Activated naive CD4-positive, alpha-beta T cell treated with anti-CD3 and anti-CD28 coated beads for 36 hours (primary cell): ENCODE measurements at regions not wholly inside any gene's neighbourhood (a gene's known extent, or its start where the extent isn't known, plus 50 kb on each side); places are given as distances from the start of the nearest gene placed in this dataset.

ENCODE experiments used
- CTCF ChIA-PET: fragments of 350-600 bp; sonication (Branson Sonifier 250); formaldehyde crosslinking; loops from one replicate; lab custom pipeline; 2021; ENCODE audit warnings: antibody characterized with exemption; lab: Charles Lee
- DNase-seq: peaks from one replicate; pipeline ENCODE4 v3.0.0-alpha.2; 2020
- H3K27ac Mint-ChIP-seq: one replicate; pipeline ENCODE4 v1.8.0; 2021; ENCODE audit warnings: mild to moderate bottlenecking, mixed read lengths
- H3K27me3 Mint-ChIP-seq: one replicate; pipeline ENCODE4 v1.8.0; 2021; ENCODE audit warnings: low read depth, mixed read lengths
- H3K36me3 Mint-ChIP-seq: one replicate; pipeline ENCODE4 v1.8.0; 2021; ENCODE audit warnings: low read depth, mixed read lengths
- H3K4me1 Mint-ChIP-seq: one replicate; pipeline ENCODE4 v1.8.0; 2021; ENCODE audit warnings: low read depth, mixed read lengths
- H3K4me3 Mint-ChIP-seq: one replicate; pipeline ENCODE4 v1.8.0; 2021; ENCODE audit warnings: mild to moderate bottlenecking, moderate library complexity, mixed read lengths
- H3K9me3 Mint-ChIP-seq: one replicate; pipeline ENCODE4 v1.8.0; 2021; ENCODE audit warnings: mixed read lengths
- intact Hi-C: fragments of 100-400 bp; cut with micrococcal nuclease; formaldehyde crosslinking; loops from one replicate; pipeline ENCODE4 v1.15.1; 2023

DNA sequence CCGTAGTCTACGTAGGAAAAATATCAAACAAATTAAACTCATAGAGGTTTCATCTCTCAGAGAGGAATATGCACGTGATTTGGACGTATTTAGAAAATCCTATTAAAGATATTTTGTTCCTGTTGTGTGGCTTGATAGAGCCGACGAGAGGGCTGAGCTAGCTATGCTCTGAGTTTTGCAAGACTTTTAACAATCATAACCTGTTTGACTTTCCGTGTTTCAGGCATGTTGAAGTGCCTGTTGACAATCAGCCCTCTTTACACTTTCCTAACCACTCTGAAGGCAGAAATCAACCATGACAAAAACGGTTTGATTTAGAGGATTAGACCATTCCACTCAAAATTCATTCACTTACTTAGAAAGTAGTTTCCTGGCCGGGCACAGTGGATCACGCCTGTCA, 297.3 kb downstream of the ASMT start:
- intact Hi-C loops = no loop called here
- no peaks in the 10 kb centered on the region for H3K9me3 Mint-ChIP-seq
- DNase-seq = no peak
- H3K27me3 Mint-ChIP-seq = peaks cover 14% of the 10 kb centered on the region
- H3K36me3 Mint-ChIP-seq = no peaks in the 10 kb centered on the region
- H3K4me3 Mint-ChIP-seq = no peak overlapping the region
- CTCF ChIA-PET = no interaction called here
- no peaks in the 10 kb centered on the region for H3K4me1 Mint-ChIP-seq
- no peak overlapping the region for H3K27ac Mint-ChIP-seq

DNA sequence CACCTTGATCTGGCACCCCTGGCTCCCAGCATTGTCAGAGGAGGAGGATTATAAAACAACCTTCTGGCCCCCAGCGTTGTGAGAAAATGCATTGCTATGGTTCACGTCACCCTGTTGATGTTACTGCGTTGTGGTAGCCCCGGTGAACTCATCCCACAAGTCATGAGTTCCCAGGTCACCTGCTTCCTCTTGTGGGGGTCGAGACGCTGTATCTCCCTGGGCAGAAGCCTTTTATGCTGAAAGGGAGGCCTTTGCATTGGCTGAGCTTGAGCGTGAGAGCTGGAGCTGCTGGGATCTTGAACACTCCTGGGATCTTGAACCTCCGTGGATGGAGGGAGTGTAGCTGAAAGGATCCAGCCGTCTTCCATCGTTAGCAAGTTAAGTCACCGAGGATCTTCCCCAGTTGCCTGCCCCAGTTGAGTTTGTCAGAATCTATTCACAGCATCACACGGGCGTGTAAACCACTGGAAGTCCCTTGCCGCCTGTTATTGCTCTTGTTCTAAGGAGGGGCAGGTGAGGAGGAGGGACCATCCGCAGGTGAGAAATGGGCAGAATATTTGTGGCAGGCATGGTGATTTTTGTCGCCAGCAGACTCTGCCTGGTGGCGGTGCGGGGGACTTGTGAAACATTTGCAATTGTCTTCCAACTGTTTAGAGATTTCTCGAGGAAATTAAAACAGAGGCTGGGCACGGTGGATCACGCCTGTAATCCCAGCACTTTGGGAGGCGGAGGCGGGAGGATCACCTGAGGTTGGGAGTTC, 299.9 kb downstream of the ASMT start:
- CTCF ChIA-PET = no interaction called here

DNA sequence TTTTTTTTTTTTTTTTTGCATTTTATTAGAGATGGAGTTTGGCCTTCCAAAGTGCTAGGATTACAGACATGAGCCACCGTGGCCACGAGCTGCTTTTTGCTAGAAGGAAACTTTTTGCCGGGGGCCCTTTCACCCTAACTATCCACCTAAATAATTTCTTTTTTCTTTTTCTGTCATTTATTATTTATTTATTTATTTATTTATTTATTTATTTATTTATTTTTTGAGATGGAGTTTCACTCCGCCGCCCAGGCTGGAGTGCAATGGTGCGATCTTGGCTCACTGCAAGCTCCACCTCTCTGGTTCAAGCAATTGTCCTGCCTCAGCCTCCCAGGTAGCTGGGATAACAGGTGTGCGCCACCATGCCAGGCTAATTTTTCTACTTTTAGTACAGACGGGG, 303.9 kb downstream of the ASMT start:
- H3K4me1 Mint-ChIP-seq = no peaks in the 10 kb centered on the region
- no peaks in the 10 kb centered on the region for H3K36me3 Mint-ChIP-seq
- CTCF ChIA-PET = no interaction called here
- intact Hi-C loops = no loop called here
- H3K9me3 Mint-ChIP-seq = no peaks in the 10 kb centered on the region
- no peak for DNase-seq
- no peak overlapping the region for H3K4me3 Mint-ChIP-seq
- peaks cover 3% of the 10 kb centered on the region for H3K27me3 Mint-ChIP-seq
- no peak overlapping the region for H3K27ac Mint-ChIP-seq

More for the DNA sequence above, 299.9 kb downstream of the ASMT start:
- intact Hi-C loops = no loop called here
- no peak overlapping the region for H3K4me3 Mint-ChIP-seq
- no peaks in the 10 kb centered on the region for H3K4me1 Mint-ChIP-seq
- peaks cover 14% of the 10 kb centered on the region for H3K27me3 Mint-ChIP-seq
- no peak overlapping the region for H3K27ac Mint-ChIP-seq
- H3K9me3 Mint-ChIP-seq = no peaks in the 10 kb centered on the region
- no peak for DNase-seq
- H3K36me3 Mint-ChIP-seq = no peaks in the 10 kb centered on the region

DNA sequence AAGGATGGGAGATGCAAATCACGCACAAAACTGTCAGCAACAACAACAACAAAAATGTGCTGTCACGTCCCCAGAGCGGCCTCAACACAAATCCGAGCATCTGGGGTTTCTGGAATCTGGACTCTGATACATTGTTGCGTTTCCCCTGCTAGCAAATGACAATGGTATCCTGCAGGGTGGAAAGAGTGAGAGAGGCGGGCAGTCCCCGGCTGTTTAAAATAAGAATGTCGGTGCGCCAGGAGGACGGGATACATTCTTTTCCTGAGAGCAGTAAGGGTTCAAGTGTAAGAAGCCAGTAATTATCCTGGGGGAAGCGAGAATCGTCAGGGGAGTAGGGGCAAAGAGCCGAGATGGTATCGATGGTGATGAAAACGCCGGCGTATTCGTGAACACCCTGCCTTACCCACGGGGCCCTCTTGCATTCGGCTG, 310.2 kb downstream of the ASMT start:
- intact Hi-C loops = no loop called here
- Mint-ChIP-seq H3K27me3 (peaks cover 9% of the 10 kb centered on the region), H3K36me3 (no peaks in the 10 kb centered on the region), H3K4me3 (no peak overlapping the region), H3K4me1 (peaks cover 2% of the 10 kb centered on the region), H3K9me3 (no peaks in the 10 kb centered on the region), H3K27ac (no peak overlapping the region)
- DNase-seq = no peak
- CTCF ChIA-PET = no interaction called here

DNA sequence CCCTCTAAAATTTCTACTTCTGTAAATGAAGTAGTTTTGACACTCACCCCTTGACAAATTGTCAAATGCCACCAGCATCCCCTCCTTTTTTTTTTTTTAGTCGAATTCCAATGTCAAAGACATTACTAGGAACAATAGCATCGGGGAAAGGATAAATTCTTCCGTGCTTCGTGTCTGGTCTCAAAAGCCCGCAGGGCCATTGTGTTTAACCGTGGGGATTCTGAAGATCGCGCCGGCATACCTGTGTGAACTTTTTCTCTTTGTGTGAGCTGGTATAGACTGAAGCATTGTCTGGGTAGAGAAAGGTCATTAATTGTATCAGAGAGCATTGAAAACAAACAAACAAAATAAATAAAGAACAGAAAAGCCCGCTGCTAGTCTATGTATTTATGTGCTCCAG, 313.9 kb downstream of the ASMT start:
- CTCF ChIA-PET = no interaction called here

DNA sequence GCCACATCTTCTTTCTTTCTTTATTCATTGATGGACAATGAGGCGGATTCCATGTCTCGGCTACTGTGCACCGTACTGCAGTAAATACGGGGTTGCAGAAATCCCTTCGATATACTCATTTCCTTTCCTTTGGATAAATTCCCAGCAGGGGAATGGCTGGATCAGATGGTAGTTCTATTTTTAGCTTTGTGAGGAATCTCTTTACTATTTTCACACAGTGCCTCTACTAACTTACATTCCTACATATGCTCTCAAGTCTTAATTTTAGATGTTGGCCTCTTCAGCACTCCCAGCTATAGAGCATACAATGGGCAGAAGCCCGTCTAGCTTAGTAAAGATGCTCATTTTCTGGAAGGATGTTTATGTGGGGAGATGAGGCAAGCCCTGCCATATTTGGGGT, 317.4 kb downstream of the ASMT start:
- peaks cover 5% of the 10 kb centered on the region for H3K27me3 Mint-ChIP-seq
- no peaks in the 10 kb centered on the region for H3K36me3 Mint-ChIP-seq
- CTCF ChIA-PET = no interaction called here
- no peak overlapping the region for H3K27ac Mint-ChIP-seq
- no peak overlapping the region for H3K4me3 Mint-ChIP-seq
- no peaks in the 10 kb centered on the region for H3K4me1 Mint-ChIP-seq
- no peaks in the 10 kb centered on the region for H3K9me3 Mint-ChIP-seq
- intact Hi-C loops = no loop called here
- no peak for DNase-seq

More for the DNA sequence above, 313.9 kb downstream of the ASMT start:
- Mint-ChIP-seq H3K27me3 (peaks cover 12% of the 10 kb centered on the region), H3K36me3 (no peaks in the 10 kb centered on the region), H3K4me1 (peaks cover 2% of the 10 kb centered on the region), H3K9me3 (no peaks in the 10 kb centered on the region), H3K4me3 (no peak overlapping the region), H3K27ac (no peak overlapping the region)
- intact Hi-C loops = no loop called here
- DNase-seq = no peak

DNA sequence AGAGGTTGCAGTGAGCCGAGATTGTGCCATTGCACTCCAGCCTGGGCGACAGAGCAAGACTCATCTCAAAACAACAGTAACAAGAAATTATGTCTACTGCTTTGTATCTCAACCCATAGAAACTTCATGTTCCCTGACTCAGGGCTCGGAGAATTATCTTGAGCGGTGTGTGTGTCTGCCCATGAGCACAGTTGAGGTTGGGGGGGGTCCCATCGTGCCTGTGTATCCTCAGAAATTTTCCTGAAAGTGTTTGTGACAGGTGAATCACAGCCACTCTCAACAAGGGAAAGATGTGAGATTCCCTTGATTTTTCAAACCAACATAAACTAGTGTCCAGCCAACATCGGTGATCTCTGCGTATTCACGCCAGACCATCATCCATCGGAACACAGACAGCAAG, 319.1 kb downstream of the ASMT start:
- Mint-ChIP-seq H3K27me3 (peaks cover 3% of the 10 kb centered on the region), H3K9me3 (peaks cover 8% of the 10 kb centered on the region), H3K4me3 (no peak overlapping the region), H3K36me3 (no peaks in the 10 kb centered on the region), H3K4me1 (no peaks in the 10 kb centered on the region), H3K27ac (no peak overlapping the region)
- no peak for DNase-seq
- intact Hi-C loops = no loop called here
- CTCF ChIA-PET = no interaction called here

DNA sequence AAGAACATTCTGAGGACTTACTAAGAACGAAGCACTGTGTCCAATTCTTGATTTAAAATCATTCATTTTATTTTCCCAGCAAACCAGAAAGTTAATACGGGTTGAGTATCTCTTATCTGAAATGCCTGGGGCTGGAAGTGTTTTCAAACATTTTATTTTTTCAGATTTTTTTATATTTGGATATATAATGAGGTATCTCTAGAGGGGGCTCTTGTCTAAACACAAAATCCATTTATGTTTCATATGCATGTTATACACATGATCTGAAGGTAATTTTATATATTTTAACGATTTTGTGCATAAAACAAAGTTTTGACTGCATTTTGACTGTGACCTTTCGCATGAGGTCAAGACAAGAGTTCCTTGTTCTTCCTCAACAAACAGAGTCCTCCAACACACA, 320.9 kb downstream of the ASMT start:
- H3K9me3 Mint-ChIP-seq = peaks cover 9% of the 10 kb centered on the region
- DNase-seq = no peak
- H3K36me3 Mint-ChIP-seq = no peaks in the 10 kb centered on the region
- CTCF ChIA-PET = no interaction called here
- no peaks in the 10 kb centered on the region for H3K4me1 Mint-ChIP-seq
- no peak overlapping the region for H3K4me3 Mint-ChIP-seq
- intact Hi-C loops = no loop called here
- H3K27ac Mint-ChIP-seq = no peak overlapping the region
- peaks cover 3% of the 10 kb centered on the region for H3K27me3 Mint-ChIP-seq

DNA sequence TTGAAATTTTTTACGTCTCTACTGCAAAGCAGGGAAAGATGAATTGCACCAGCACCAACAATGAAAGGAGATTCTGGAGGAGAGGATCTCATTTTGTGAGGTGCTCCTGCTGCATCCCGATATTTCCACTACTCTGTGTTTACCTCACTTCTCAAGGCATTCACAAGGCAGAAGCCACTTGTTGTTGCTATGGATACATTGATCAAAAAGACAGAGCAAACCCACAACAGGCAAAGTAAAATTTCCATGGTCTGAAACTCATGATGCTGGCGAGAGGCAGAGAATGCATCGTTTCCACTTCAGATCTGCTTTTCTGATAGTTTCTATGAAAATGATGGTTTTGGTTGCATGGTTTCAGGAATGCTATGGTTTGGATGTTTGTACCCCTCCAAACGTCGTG, 323.3 kb downstream of the ASMT start:
- Mint-ChIP-seq H3K27ac (no peak overlapping the region), H3K9me3 (peaks cover 9% of the 10 kb centered on the region), H3K36me3 (no peaks in the 10 kb centered on the region), H3K4me1 (no peaks in the 10 kb centered on the region), H3K27me3 (no peaks in the 10 kb centered on the region), H3K4me3 (no peak overlapping the region)
- DNase-seq = no peak
- intact Hi-C loops = no loop called here
- CTCF ChIA-PET = no interaction called here

DNA sequence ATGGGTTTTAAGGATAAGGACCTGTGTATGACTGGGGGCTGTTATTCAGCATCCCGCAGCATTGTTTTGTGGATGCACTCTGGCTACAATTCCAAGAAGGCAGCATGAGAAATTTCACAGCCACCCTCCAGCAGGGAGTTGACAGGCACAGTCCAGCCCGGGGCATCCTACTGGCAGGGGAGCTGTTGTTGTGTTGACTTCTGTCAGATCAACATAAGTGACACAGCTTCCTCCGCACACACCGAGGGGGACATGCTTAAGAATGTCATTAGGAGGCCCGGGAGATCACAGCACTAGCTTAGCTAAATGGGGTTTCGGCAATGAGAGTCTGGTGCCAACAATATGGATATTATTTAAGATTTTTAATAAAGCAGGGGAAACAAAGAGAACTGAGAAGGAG, 326.5 kb downstream of the ASMT start:
- intact Hi-C loops = no loop called here
- peaks cover 9% of the 10 kb centered on the region for H3K9me3 Mint-ChIP-seq

DNA sequence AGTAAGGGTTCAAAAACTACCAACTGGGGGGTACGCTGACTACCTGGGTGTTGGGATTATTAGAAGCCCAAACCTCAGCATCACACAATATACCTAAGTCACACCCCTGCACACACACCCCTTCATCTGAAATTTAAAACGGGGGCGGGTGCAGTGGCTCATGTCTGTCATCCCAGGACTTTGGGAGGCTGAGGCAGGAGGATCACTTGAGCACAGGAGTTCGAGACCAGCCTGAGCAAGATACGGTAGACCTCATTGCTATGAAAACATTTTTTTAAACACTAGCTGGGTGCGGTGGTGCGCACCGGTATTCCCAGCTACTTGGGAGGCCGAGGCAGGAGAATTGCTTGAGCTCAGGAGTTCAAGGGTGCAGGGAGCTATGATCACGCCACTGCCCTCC, 331.0 kb downstream of the ASMT start:
- H3K27me3 Mint-ChIP-seq = no peaks in the 10 kb centered on the region
- H3K36me3 Mint-ChIP-seq = no peaks in the 10 kb centered on the region
- H3K4me1 Mint-ChIP-seq = no peaks in the 10 kb centered on the region
- no peak overlapping the region for H3K27ac Mint-ChIP-seq
- H3K9me3 Mint-ChIP-seq = no peaks in the 10 kb centered on the region
- CTCF ChIA-PET = no interaction called here
- no peak for DNase-seq
- intact Hi-C loops = no loop called here
- H3K4me3 Mint-ChIP-seq = no peak overlapping the region

More for the DNA sequence above, 326.5 kb downstream of the ASMT start:
- Mint-ChIP-seq H3K4me3 (no peak overlapping the region), H3K27me3 (no peaks in the 10 kb centered on the region), H3K4me1 (no peaks in the 10 kb centered on the region), H3K36me3 (no peaks in the 10 kb centered on the region), H3K27ac (no peak overlapping the region)
- CTCF ChIA-PET = no interaction called here
- DNase-seq = no peak

DNA sequence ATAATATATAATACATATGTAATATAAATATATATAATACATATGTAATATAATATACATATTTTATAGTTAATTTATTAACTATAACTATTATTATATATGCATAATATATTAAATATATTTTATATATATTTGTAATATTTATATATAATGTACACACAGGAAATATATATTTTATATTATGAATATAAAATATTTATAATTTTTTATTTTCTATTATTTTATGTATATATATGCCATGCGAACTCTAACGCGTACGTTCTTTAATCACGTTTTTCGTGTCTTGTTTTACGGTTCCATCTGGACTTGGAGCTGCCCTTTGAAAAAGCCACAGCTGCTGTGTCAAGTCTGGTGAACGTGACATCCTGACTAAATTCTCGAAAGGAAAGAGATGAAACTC, 332.1 kb downstream of the ASMT start:
- no peak for DNase-seq
- CTCF ChIA-PET = no interaction called here
- intact Hi-C loops = no loop called here
- Mint-ChIP-seq H3K27me3 (no peaks in the 10 kb centered on the region), H3K27ac (no peak overlapping the region), H3K4me3 (no peak overlapping the region), H3K9me3 (no peaks in the 10 kb centered on the region), H3K4me1 (no peaks in the 10 kb centered on the region), H3K36me3 (no peaks in the 10 kb centered on the region)
